ENCODE measurements at regions not wholly inside any gene's neighbourhood (a gene's known extent, or its start where the extent isn't known, plus 50 kb on each side); places are given as distances from the start of the nearest gene placed in this dataset.

- TF ChIP-seq CTCF (IDR thresholded peaks at IDR 0.05) = no peak
- TF ChIP-seq EZH2 (IDR thresholded peaks at IDR 0.05; ENCODE audit: borderline replicate concordance, insufficient read depth, low read depth, low read length, poor library complexity, severe bottlenecking) = no peak
These were observed 602.7 kb upstream of the NRP1 start for GRCh38 chr10:33937036-33937730.

Data from B cell (primary cell).